ENCODE measurements at regions not wholly inside any gene's neighbourhood (a gene's known extent, or its start where the extent isn't known, plus 50 kb on each side); places are given as distances from the start of the nearest gene placed in this dataset.

DNA sequence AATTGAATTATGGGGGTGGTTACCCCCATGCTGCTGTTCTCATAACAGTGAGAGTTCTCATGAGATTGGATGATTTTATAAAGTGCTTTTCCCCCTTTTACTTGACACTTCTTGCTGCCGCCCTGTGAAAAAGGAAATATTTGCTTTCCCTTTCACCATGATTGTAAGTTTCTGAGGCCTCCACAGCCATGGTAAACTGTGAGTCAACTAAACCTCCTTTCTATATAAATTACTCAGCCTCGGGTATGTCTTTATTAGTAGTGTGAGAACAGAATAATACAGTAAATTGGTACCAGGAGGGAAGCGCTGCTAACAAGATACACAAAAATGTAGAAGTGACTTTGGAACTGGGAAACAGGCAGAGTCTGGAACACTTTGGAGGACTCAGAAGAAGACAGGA lies 1070.8 kb downstream of the FAM133A start:
- Histone ChIP-seq H3K4me2 (no peak overlapping the region), H4K20me1 (peaks cover 20% of the 10 kb centered on the region; the same call in 1 of the 2 replicates), H3K36me3 (no peaks in the 10 kb centered on the region), H3K27ac (no peak overlapping the region), H3K4me1 (peaks cover 19% of the 10 kb centered on the region), H3K9ac (no peak overlapping the region), H3K27me3 (peaks cover 39% of the 10 kb centered on the region), H3K9me3 (no peaks in the 10 kb centered on the region), H3K4me3 (no peak overlapping the region)
- TF ChIP-seq Cebpa-rat (IDR thresholded peaks at IDR 0.05) = no peak

- no peaks in the 10 kb centered on the region for H3K4me1 ChIP-seq
- H3K9me3 ChIP-seq = no peaks in the 10 kb centered on the region
- H3K4me3 ChIP-seq = no peak overlapping the region
- no peak overlapping the region for H3K9ac ChIP-seq
- H3K36me3 ChIP-seq = no peaks in the 10 kb centered on the region
- H3K4me2 ChIP-seq = no peak overlapping the region
- no peak for TF ChIP-seq Cebpa-rat (IDR thresholded peaks at IDR 0.05)
- H4K20me1 ChIP-seq = no peaks in the 10 kb centered on the region
- H3K27me3 ChIP-seq = peaks cover 58% of the 10 kb centered on the region
- no peak overlapping the region for H3K27ac ChIP-seq
Observed at GRCh38 chrX:94751611-94752010, 1077.6 kb downstream of the FAM133A start.

DNA sequence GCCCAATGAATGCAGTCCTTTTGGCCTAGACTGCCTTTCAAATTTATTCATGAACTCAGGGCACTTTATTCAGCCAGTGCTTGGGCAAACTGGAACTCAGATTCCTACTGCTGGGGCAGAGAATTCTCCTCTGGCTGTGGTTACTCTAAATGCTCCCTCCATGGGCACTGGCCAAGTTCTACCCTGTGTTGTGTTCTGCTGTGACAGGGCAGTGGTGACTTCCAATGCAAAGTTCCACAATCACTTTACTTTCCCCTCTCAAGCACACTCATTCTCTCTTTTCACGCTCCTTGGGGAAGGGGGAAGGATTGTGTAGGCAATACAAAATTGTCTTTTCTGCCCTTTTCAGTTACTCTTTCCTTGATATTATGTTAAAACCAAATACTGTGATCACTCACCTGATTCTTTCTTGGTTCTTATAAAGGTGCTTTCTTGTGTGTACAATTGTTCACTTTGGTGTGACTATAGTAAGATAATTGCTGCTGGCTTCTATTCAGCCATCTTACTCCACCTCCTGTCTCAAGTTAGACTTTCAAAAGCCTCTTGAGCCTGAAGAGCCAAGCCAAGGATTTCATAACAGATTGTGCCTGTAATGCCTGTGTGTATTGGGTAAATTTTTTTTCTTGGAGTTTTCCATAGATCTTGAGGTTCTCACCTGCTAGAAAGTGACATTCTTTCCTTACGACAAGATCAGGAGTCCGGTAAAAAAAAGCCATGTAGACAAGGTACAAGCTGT lies 1078.6 kb downstream of the FAM133A start:
- no peak for TF ChIP-seq Cebpa-rat (IDR thresholded peaks at IDR 0.05)
- H3K4me3 ChIP-seq = no peak overlapping the region
- no peaks in the 10 kb centered on the region for H3K9me3 ChIP-seq
- H4K20me1 ChIP-seq = no peaks in the 10 kb centered on the region
- no peak overlapping the region for H3K4me2 ChIP-seq
- H3K9ac ChIP-seq = no peak overlapping the region
- peaks cover 61% of the 10 kb centered on the region for H3K27me3 ChIP-seq
- H3K27ac ChIP-seq = no peak overlapping the region
- H3K36me3 ChIP-seq = no peaks in the 10 kb centered on the region
- no peaks in the 10 kb centered on the region for H3K4me1 ChIP-seq

GRCh38 chrX:94758130-94758529 lies 1084.1 kb downstream of the FAM133A start:
- no peaks in the 10 kb centered on the region for H4K20me1 ChIP-seq
- H3K4me3 ChIP-seq = no peak overlapping the region
- H3K27me3 ChIP-seq = peaks cover 70% of the 10 kb centered on the region
- H3K9me3 ChIP-seq = no peaks in the 10 kb centered on the region
- H3K4me2 ChIP-seq = no peak overlapping the region
- no peak for TF ChIP-seq Cebpa-rat (IDR thresholded peaks at IDR 0.05)
- no peaks in the 10 kb centered on the region for H3K4me1 ChIP-seq
- no peaks in the 10 kb centered on the region for H3K36me3 ChIP-seq
- no peak overlapping the region for H3K9ac ChIP-seq
- no peak overlapping the region for H3K27ac ChIP-seq

DNA sequence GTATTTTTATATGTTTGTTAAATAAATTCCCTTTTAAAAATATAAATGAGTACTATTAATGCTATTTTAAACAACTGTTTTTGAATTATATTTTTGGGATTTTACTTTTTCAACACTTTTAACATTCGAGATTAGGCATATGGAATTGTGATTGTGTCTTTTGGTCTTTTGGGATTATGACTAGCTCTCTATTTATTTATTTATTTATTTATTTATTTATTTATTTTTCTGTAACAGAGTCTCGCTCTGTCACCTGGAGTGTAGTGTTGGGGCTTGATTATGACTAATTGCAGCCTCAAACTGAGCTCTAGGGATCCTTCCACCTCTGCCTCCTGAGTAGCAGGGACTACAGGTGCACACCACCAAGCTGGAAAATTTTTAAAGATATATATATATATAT lies 1101.6 kb downstream of the FAM133A start:
- Histone ChIP-seq H3K9ac (no peak overlapping the region), H3K4me1 (no peaks in the 10 kb centered on the region), H3K27ac (no peak overlapping the region), H3K27me3 (peaks cover 49% of the 10 kb centered on the region), H3K4me2 (no peak overlapping the region), H4K20me1 (no peaks in the 10 kb centered on the region; the same call in 1 of the 2 replicates), H3K9me3 (no peaks in the 10 kb centered on the region; the same call in 1 of the 2 replicates), H3K4me3 (no peak overlapping the region), H3K36me3 (no peaks in the 10 kb centered on the region)
- no peak for TF ChIP-seq Cebpa-rat (IDR thresholded peaks at IDR 0.05)

- Histone ChIP-seq H3K9ac (no peak overlapping the region), H3K27me3 (peaks cover 59% of the 10 kb centered on the region), H3K36me3 (no peaks in the 10 kb centered on the region)
Observed at GRCh38 chrX:94813541-94813940, 1139.5 kb downstream of the FAM133A start.

DNA sequence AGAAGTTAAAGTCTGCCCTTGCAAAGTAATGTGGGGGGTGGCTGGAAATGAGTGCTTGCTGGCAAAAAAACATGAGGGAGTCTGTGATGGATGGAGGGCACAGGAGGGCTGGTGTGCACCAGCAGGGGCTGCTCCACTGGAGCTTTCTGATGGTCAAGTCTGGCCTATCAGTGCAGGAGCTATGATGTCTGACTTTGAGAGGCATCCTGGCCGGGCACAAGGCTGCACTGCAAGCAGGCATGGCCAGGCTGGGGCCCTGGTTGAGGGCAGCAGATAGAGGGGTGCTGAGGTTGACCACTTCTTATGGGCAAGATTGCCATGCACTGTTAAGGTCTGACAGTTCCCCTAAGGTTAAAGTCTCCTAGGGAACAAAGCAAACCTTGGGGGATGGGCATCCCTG lies 1140.2 kb downstream of the FAM133A start:
- Histone ChIP-seq H3K4me2 (no peak overlapping the region), H3K9me3 (peaks cover 28% of the 10 kb centered on the region), H3K27me3 (peaks cover 55% of the 10 kb centered on the region), H3K4me3 (no peak overlapping the region), H3K27ac (no peak overlapping the region), H3K9ac (no peak overlapping the region), H3K36me3 (no peaks in the 10 kb centered on the region), H4K20me1 (peaks cover 6% of the 10 kb centered on the region; the same call in 1 of the 2 replicates), H3K4me1 (no peaks in the 10 kb centered on the region)
- no peak for TF ChIP-seq Cebpa-rat (IDR thresholded peaks at IDR 0.05)

More at GRCh38 chrX:94813541-94813940, 1139.5 kb downstream of the FAM133A start:
- no peaks in the 10 kb centered on the region for H3K4me1 ChIP-seq
- no peak overlapping the region for H3K4me3 ChIP-seq
- H3K27ac ChIP-seq = no peak overlapping the region
- H3K9me3 ChIP-seq = peaks cover 28% of the 10 kb centered on the region
- H4K20me1 ChIP-seq = peaks cover 6% of the 10 kb centered on the region; the same call in 1 of the 2 replicates
- H3K4me2 ChIP-seq = no peak overlapping the region
- no peak for TF ChIP-seq Cebpa-rat (IDR thresholded peaks at IDR 0.05)

DNA sequence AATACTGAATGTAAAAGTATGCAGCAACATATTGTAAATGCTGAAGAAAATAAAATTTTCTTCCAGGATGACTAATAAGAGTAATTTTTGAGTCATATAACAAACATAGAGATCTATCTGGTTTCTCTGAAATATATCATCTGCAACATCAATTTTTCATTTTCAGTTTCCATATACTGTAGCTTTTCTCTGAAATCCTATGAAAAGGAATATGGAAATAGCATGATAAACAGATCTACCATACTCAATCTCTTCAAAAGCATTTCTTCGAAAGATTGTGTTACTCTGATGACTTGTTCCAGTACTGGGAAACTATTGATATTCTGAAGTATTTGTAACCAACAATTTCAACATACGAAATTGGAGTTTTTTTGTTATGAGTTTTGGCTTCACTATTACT lies 1156.7 kb downstream of the FAM133A start:
- H3K27me3 ChIP-seq = peaks cover 15% of the 10 kb centered on the region
- H3K4me3 ChIP-seq = no peak overlapping the region
- no peak overlapping the region for H3K27ac ChIP-seq
- H4K20me1 ChIP-seq = no peaks in the 10 kb centered on the region
- H3K9me3 ChIP-seq = no peaks in the 10 kb centered on the region
- H3K36me3 ChIP-seq = no peaks in the 10 kb centered on the region
- H3K4me2 ChIP-seq = no peak overlapping the region
- TF ChIP-seq Cebpa-rat (IDR thresholded peaks at IDR 0.05) = no peak
- H3K4me1 ChIP-seq = no peaks in the 10 kb centered on the region
- no peak overlapping the region for H3K9ac ChIP-seq

DNA sequence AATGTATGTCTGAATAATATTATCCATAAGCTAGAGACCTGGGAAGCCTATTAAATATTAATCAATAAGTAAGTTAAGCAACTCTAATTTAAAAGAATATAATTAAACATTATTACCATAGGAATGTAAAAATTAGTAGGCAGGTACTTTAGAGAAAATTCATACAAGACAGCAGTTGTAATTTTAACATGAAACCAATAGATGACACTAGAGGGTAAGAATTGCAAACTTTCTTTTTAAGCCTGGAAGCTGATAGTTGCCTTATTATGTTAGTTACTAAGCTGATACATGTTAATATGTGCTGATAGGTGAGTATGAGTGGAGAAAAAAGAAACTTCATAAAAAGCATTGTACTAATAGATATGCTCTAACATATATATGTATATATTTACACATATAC lies 1157.4 kb downstream of the FAM133A start:
- Histone ChIP-seq H3K9me3 (no peaks in the 10 kb centered on the region), H4K20me1 (no peaks in the 10 kb centered on the region), H3K27ac (no peak overlapping the region), H3K27me3 (peaks cover 15% of the 10 kb centered on the region), H3K36me3 (no peaks in the 10 kb centered on the region), H3K4me3 (no peak overlapping the region), H3K4me1 (no peaks in the 10 kb centered on the region), H3K4me2 (no peak overlapping the region), H3K9ac (no peak overlapping the region)
- TF ChIP-seq Cebpa-rat (IDR thresholded peaks at IDR 0.05) = no peak

GRCh38 chrX:94834226-94834625 lies 1160.2 kb downstream of the FAM133A start:
- Histone ChIP-seq H3K4me3 (no peak overlapping the region), H3K9me3 (no peaks in the 10 kb centered on the region), H3K27ac (no peak overlapping the region), H3K27me3 (peaks cover 14% of the 10 kb centered on the region; the same call in 1 of the 2 replicates), H3K9ac (no peak overlapping the region), H3K4me1 (no peaks in the 10 kb centered on the region), H3K36me3 (no peaks in the 10 kb centered on the region), H3K4me2 (no peak overlapping the region), H4K20me1 (no peaks in the 10 kb centered on the region)
- no peak for TF ChIP-seq Cebpa-rat (IDR thresholded peaks at IDR 0.05)

All from BLaER1 (cell line).